Vagina (tissue), 2 donors: ENCODE measurements at regions not wholly inside any gene's neighbourhood (a gene's known extent, or its start where the extent isn't known, plus 50 kb on each side); places are given as distances from the start of the nearest gene placed in this dataset.

Experiments used
- DNase-seq, 2 donors: peaks; one replicate each; pipeline ENCODE4 v3.0.0-alpha.2; 2017; ENCODE audit errors: extremely low spot score in 2 of 2
- H3K27ac ChIP-seq: fragments of 200-600 bp; sonication (generic); one replicate; pipeline ENCODE4 v1.5.1; 2019
- H3K27me3 ChIP-seq: fragments of 200-600 bp; sonication (generic); one replicate; pipeline ENCODE4 v1.5.1; 2019
- H3K36me3 ChIP-seq, 2 donors: fragments of 200-600 bp; sonication (generic); one replicate each; pipeline ENCODE4 v1.5.1; 2017 to 2019
- H3K4me1 ChIP-seq: fragments of 200-600 bp; sonication (generic); one replicate; pipeline ENCODE4 v1.5.1; 2019
- H3K4me3 ChIP-seq, 2 donors: fragments of 200-600 bp; sonication (generic); 1 replicate in 1 of 2; 2 replicates in 1 of 2; pipeline ENCODE4 v1.5.1; 2016 to 2019
- H3K9me3 ChIP-seq: fragments of 200-600 bp; sonication (generic); one replicate; pipeline ENCODE4 v1.5.1; 2019
- POLR2A ChIP-seq, 2 donors: fragments of 450-650 bp; IDR thresholded peaks; one replicate each; pipeline ENCODE4 v1.6.1; 2017; ENCODE audit warnings: antibody characterized with exemption in 2 of 2, mild to moderate bottlenecking in 2 of 2, moderate library complexity in 2 of 2
- POLR2AphosphoS5 ChIP-seq, 2 donors: sonication (generic); formaldehyde crosslinking; IDR thresholded peaks; one replicate each; pipeline ENCODE4 v1.9.0; 2017; ENCODE audit warnings: antibody characterized with exemption in 2 of 2, mild to moderate bottlenecking in 2 of 2, low read depth in 1 of 2; ENCODE audit not compliant: insufficient read depth in 1 of 2
- intact Hi-C: fragments of 100-400 bp; cut with DNase I; formaldehyde crosslinking; loops from one replicate; pipeline ENCODE4 v1.15.1; 2023
- TF ChIP-seq, protein P1 (sequence below), 3 experiments: fragments of 450-650 bp in 2 of 3; fragments of 200-600 bp in 1 of 3; sonication (generic) in 1 of 3; IDR thresholded peaks; one replicate each; pipeline ENCODE4 v1.5.1; 2017 to 2019; ENCODE audit warnings: antibody characterized with exemption in 3 of 3, mild to moderate bottlenecking in 2 of 3, moderate library complexity in 2 of 3

DNA sequence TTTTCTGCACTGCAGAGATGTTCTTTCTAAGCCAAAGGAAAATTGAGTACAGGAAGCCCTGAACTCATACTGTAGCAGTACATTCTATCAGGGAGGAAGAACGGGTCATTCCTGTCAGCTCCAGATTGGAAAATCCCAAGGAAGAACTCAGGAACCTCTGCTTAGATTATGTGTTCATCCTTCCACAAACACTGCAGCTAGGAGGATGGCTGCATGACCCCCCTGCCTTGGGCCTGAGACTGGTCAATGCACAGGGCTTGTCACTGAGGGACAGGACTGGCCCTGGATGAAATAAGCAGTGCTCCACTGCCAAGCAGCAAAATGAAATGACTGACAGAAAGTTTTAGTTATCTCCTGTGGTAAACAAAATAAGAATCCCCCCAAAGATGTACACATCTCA lies 1406.8 kb upstream of the TMEM132C start:
- Histone ChIP-seq H3K4me1 (no peaks in the 10 kb centered on the region), H3K9me3 (no peaks in the 10 kb centered on the region), H3K27me3 (no peaks in the 10 kb centered on the region), H3K4me3 (no peak overlapping the region), H3K27ac (no peak overlapping the region), H3K36me3 (no peaks in the 10 kb centered on the region)
- intact Hi-C loops: no loop called here
- no peak for DNase-seq
- TF ChIP-seq POLR2A (IDR thresholded peaks at IDR 0.05): no peak

DNA sequence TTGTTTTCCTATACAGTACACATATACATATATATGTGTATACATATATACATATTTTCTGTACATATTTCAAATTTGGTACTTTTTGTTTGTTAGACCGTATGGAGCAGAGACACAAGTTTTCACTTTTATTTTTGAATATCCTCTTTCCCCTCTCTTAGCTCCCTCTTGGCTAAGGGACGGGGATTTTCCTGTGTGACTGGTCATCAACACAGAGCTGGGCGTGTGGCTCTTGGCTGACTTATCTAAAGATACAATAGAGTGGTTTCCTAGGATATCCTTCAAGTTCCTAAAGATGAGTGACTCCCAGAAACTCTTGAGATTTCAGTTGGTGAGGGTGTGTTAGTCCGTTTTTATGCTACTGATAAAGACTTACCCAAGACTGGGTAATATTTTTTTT lies 1404.5 kb upstream of the TMEM132C start:
- H3K36me3 ChIP-seq: no peaks in the 10 kb centered on the region
- no peak overlapping the region for H3K4me3 ChIP-seq
- no peaks in the 10 kb centered on the region for H3K27me3 ChIP-seq
- no peak for DNase-seq
- no peak overlapping the region for H3K27ac ChIP-seq
- H3K4me1 ChIP-seq: no peaks in the 10 kb centered on the region
- no peak for TF ChIP-seq POLR2AphosphoS5 (IDR thresholded peaks at IDR 0.05; ENCODE audit: insufficient read depth in 1 of 2, low read depth in 1 of 2)
- no peaks in the 10 kb centered on the region for H3K9me3 ChIP-seq
- intact Hi-C loops: no loop called here

- H3K4me3 ChIP-seq: no peak overlapping the region
- no peak overlapping the region for H3K27ac ChIP-seq
- TF ChIP-seq, protein P1, sequence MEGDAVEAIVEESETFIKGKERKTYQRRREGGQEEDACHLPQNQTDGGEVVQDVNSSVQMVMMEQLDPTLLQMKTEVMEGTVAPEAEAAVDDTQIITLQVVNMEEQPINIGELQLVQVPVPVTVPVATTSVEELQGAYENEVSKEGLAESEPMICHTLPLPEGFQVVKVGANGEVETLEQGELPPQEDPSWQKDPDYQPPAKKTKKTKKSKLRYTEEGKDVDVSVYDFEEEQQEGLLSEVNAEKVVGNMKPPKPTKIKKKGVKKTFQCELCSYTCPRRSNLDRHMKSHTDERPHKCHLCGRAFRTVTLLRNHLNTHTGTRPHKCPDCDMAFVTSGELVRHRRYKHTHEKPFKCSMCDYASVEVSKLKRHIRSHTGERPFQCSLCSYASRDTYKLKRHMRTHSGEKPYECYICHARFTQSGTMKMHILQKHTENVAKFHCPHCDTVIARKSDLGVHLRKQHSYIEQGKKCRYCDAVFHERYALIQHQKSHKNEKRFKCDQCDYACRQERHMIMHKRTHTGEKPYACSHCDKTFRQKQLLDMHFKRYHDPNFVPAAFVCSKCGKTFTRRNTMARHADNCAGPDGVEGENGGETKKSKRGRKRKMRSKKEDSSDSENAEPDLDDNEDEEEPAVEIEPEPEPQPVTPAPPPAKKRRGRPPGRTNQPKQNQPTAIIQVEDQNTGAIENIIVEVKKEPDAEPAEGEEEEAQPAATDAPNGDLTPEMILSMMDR (IDR thresholded peaks at IDR 0.05): no peak
- TF ChIP-seq POLR2AphosphoS5 (IDR thresholded peaks at IDR 0.05; ENCODE audit: insufficient read depth in 1 of 2, low read depth in 1 of 2) (no peak), POLR2A (IDR thresholded peaks at IDR 0.05) (no peak)
- H3K4me1 ChIP-seq: no peaks in the 10 kb centered on the region
- no peaks in the 10 kb centered on the region for H3K36me3 ChIP-seq
- no peak for DNase-seq
- H3K9me3 ChIP-seq: no peaks in the 10 kb centered on the region
- intact Hi-C loops: no loop called here
- H3K27me3 ChIP-seq: no peaks in the 10 kb centered on the region
Measured at GRCh38 chr12:126869644-126870043, 1397.3 kb upstream of the TMEM132C start.

DNA sequence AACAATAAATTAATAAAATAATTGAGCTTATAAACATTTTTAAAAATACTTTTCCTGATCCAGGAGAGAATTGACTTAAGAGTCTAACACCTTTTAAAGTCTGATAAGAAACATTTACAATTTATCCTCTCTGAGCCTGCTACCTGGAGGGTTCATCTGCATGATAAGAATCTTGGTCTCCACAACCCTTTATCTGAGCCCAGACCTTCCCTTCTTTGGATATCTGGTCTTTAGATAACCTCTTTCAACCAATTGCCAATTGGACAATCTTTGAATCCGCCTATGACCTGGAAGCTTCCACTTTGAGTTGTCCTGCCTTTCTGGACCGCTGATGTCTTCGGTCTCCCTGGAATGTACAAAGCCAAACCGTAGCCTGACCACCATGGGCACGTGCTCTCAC lies 1393.3 kb upstream of the TMEM132C start:
- TF ChIP-seq POLR2AphosphoS5 (IDR thresholded peaks at IDR 0.05; ENCODE audit: insufficient read depth in 1 of 2, low read depth in 1 of 2) (no peak), POLR2A (IDR thresholded peaks at IDR 0.05) (no peak)
- TF ChIP-seq, protein P1 (IDR thresholded peaks at IDR 0.05): no peak
- Histone ChIP-seq H3K4me1 (no peaks in the 10 kb centered on the region), H3K4me3 (no peak overlapping the region), H3K27ac (no peak overlapping the region), H3K9me3 (no peaks in the 10 kb centered on the region), H3K27me3 (no peaks in the 10 kb centered on the region), H3K36me3 (no peaks in the 10 kb centered on the region)
- DNase-seq: no peak
- intact Hi-C loops: no loop called here

DNA sequence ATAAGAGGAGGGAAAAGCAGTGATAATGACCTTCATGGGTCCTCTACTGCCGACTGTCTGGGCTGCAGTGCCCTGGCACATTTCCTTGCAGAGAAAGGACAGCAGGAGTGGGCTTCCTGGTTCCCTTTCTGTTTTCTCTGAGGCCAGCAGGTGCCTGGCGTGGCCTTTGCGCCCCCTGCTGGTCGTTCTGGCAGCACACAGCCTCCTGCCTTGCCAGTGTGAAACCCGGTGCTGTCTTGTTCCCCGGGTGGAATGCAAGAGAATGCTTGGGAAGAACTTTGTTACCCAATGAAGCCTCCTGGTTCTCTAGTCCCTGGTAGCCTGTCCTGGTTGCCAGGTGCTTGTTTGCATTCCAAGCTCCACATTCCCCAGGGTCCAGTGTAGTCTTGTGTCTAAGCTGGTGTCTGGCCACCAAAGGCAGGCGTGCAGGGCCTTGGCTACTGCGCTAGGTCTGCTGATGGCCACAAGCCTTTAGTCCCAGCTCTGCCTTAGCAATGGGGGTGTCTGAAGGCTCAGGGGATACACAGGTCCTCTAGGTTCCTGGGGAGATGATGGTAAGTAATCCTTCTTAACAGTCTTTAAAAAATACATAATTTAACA lies 1392.4 kb upstream of the TMEM132C start:
- H3K9me3 ChIP-seq: no peaks in the 10 kb centered on the region
- H3K27ac ChIP-seq: no peak overlapping the region
- intact Hi-C loops: no loop called here
- TF ChIP-seq POLR2A (IDR thresholded peaks at IDR 0.05): no peak
- TF ChIP-seq, protein P1 (IDR thresholded peaks at IDR 0.05): peak; percentile 55 to 73 (median 55)
- no peak for DNase-seq
- H3K4me1 ChIP-seq: no peaks in the 10 kb centered on the region
- H3K4me3 ChIP-seq: no peak overlapping the region
- H3K36me3 ChIP-seq: no peaks in the 10 kb centered on the region
- H3K27me3 ChIP-seq: no peaks in the 10 kb centered on the region

DNA sequence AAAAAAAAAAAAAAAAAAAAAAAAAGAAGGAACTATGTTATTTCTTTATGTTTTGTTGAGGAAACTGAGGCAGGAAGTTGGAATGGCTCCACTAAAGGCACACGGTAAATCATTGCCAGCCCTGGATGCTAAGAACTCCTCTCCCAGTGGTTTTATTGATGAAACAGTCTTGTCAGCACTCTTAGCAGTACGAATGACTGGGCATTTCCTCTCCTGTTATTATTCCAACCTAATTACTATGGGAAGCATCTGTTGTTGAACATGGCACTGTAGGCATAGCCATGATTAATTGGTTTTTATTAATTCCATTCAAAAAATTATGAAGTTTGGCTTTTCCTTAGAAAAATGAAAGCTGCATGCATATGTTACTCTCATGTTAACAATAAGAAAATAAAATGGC lies 1387.1 kb upstream of the TMEM132C start:
- H3K4me1 ChIP-seq: no peaks in the 10 kb centered on the region
- H3K4me3 ChIP-seq: no peak overlapping the region
- no peaks in the 10 kb centered on the region for H3K36me3 ChIP-seq
- H3K27ac ChIP-seq: no peak overlapping the region
- no peak for TF ChIP-seq POLR2A (IDR thresholded peaks at IDR 0.05)
- H3K27me3 ChIP-seq: no peaks in the 10 kb centered on the region
- intact Hi-C loops: no loop called here
- no peak for DNase-seq
- no peaks in the 10 kb centered on the region for H3K9me3 ChIP-seq

GRCh38 chr12:126883697-126884096 lies 1383.3 kb upstream of the TMEM132C start:
- no peak overlapping the region for H3K27ac ChIP-seq
- H3K9me3 ChIP-seq: no peaks in the 10 kb centered on the region
- no peak overlapping the region for H3K4me3 ChIP-seq
- no peak for DNase-seq
- H3K27me3 ChIP-seq: no peaks in the 10 kb centered on the region
- no peaks in the 10 kb centered on the region for H3K36me3 ChIP-seq
- H3K4me1 ChIP-seq: no peaks in the 10 kb centered on the region
- intact Hi-C loops: no loop called here
- TF ChIP-seq POLR2AphosphoS5 (IDR thresholded peaks at IDR 0.05; ENCODE audit: insufficient read depth in 1 of 2, low read depth in 1 of 2) (no peak), POLR2A (IDR thresholded peaks at IDR 0.05) (no peak)
- TF ChIP-seq, protein P1 (IDR thresholded peaks at IDR 0.05): no peak
